GM19395 (cell line): ENCODE measurements at regions not wholly inside any gene's neighbourhood (a gene's known extent, or its start where the extent isn't known, plus 50 kb on each side); places are given as distances from the start of the nearest gene placed in this dataset.

ENCODE experiments used
- ATAC-seq: cut with Tn5 transposase; IDR thresholded peaks from one replicate; pipeline ENCODE4 v1.9.1; 2021; ENCODE audit warnings: mild to moderate bottlenecking, moderate library complexity; ENCODE audit not compliant: unreplicated experiment

- ATAC-seq, result no peak
Observed at GRCh38 chr9:81132796-81133195, 556.6 kb downstream of the TLE1 start.

- ATAC-seq, result no peak
Observed at GRCh38 chr9:81132318-81132717, 557.0 kb downstream of the TLE1 start.

GRCh38 chr9:81128701-81129100, 560.6 kb downstream of the TLE1 start:
- no peak for ATAC-seq

- no peak for ATAC-seq
Observed at GRCh38 chr9:81125446-81126092, 563.8 kb downstream of the TLE1 start.

- no peak for ATAC-seq
Observed at GRCh38 chr9:81123526-81123925, 565.8 kb downstream of the TLE1 start.

GRCh38 chr9:81122749-81123148, 566.6 kb downstream of the TLE1 start:
- no peak for ATAC-seq

GRCh38 chr9:81119591-81119990, 569.8 kb downstream of the TLE1 start:
- no peak for ATAC-seq

- no peak for ATAC-seq
Observed at GRCh38 chr9:81118416-81118815, 570.9 kb downstream of the TLE1 start.

GRCh38 chr9:81116340-81117137, 572.8 kb downstream of the TLE1 start:
- ATAC-seq, result no peak

GRCh38 chr9:81113453-81114124, 575.8 kb downstream of the TLE1 start:
- peak; percentile 85 for ATAC-seq

- no peak for ATAC-seq
Observed at GRCh38 chr9:81112627-81113452, 576.5 kb downstream of the TLE1 start.

GRCh38 chr9:81108821-81109220, 580.5 kb downstream of the TLE1 start:
- no peak for ATAC-seq

- no peak for ATAC-seq
Observed at GRCh38 chr9:81108391-81108790, 581.0 kb downstream of the TLE1 start.

- ATAC-seq, result no peak
Observed at GRCh38 chr9:81103597-81104471, 585.5 kb downstream of the TLE1 start.

GRCh38 chr9:81097131-81097847, 592.1 kb downstream of the TLE1 start:
- ATAC-seq, result no peak

GRCh38 chr9:81096625-81097024, 592.7 kb downstream of the TLE1 start:
- no peak for ATAC-seq

- ATAC-seq, result no peak
Observed at GRCh38 chr9:81092057-81092456, 597.3 kb downstream of the TLE1 start.

- ATAC-seq, result no peak
Observed at GRCh38 chr9:81088341-81088740, 601.0 kb downstream of the TLE1 start.

- ATAC-seq, result no peak
Observed at GRCh38 chr9:81086416-81086815, 602.9 kb downstream of the TLE1 start.
